HS-5 (cell line): ENCODE measurements at regions not wholly inside any gene's neighbourhood (a gene's known extent, or its start where the extent isn't known, plus 50 kb on each side); places are given as distances from the start of the nearest gene placed in this dataset.

Experiments
- DNase-seq: peaks from one replicate; pipeline ENCODE4 v3.0.0-alpha.2; 2012; ENCODE audit warnings: low read depth

GRCh38 chr4:10203851-10204250 lies 87.3 kb upstream of the WDR1 start:
- no peak for DNase-seq

GRCh38 chr4:10201381-10202223 lies 85.0 kb upstream of the WDR1 start:
- no peak for DNase-seq

- DNase-seq, result no peak
These were observed 84.3 kb upstream of the WDR1 start for GRCh38 chr4:10200869-10201268.

- no peak for DNase-seq
These were observed 81.8 kb upstream of the WDR1 start for GRCh38 chr4:10198365-10198764.

GRCh38 chr4:10197952-10198351 lies 81.4 kb upstream of the WDR1 start:
- DNase-seq, result no peak

- no peak for DNase-seq
These were observed 79.6 kb upstream of the WDR1 start for GRCh38 chr4:10196191-10196590.

- DNase-seq, result no peak
These were observed 75.7 kb upstream of the WDR1 start for GRCh38 chr4:10192331-10192730.

GRCh38 chr4:10188400-10189004 lies 71.9 kb upstream of the WDR1 start:
- no peak for DNase-seq

GRCh38 chr4:10186228-10187214 lies 69.9 kb upstream of the WDR1 start:
- DNase-seq, result no peak

- no peak for DNase-seq
These were observed 69.1 kb upstream of the WDR1 start for GRCh38 chr4:10185518-10186227.

GRCh38 chr4:10184501-10184938 lies 67.9 kb upstream of the WDR1 start:
- DNase-seq, result no peak

GRCh38 chr4:10184041-10184440 lies 67.4 kb upstream of the WDR1 start:
- DNase-seq, result no peak

GRCh38 chr4:10183462-10183861 lies 66.9 kb upstream of the WDR1 start:
- no peak for DNase-seq

GRCh38 chr4:10182446-10183424 lies 66.1 kb upstream of the WDR1 start:
- no peak for DNase-seq

- no peak for DNase-seq
These were observed 65.3 kb upstream of the WDR1 start for GRCh38 chr4:10181745-10182445.

- peak; percentile 56 for DNase-seq
These were observed 64.5 kb upstream of the WDR1 start for GRCh38 chr4:10180927-10181744.

GRCh38 chr4:10180603-10180926 lies 64.0 kb upstream of the WDR1 start:
- no peak for DNase-seq

- no peak for DNase-seq
These were observed 63.5 kb upstream of the WDR1 start for GRCh38 chr4:10179957-10180602.

GRCh38 chr4:10178763-10179162 lies 62.2 kb upstream of the WDR1 start:
- no peak for DNase-seq
